MM.1S (cell line): ENCODE measurements at regions not wholly inside any gene's neighbourhood (a gene's known extent, or its start where the extent isn't known, plus 50 kb on each side); places are given as distances from the start of the nearest gene placed in this dataset.
"Not testable (repeated sequence)": the region's sequence is repeated elsewhere in the genome, so short reads cannot be mapped to it uniquely, and the experiment has no call there.

Source experiments
- DNase-seq: peaks from one replicate; pipeline ENCODE4 v3.0.0-alpha.2; 2015
- H2AFZ ChIP-seq: fragments of 300-600 bp; sonication (generic); 2 replicates; pipeline ENCODE4 v1.6.0; 2016; ENCODE audit warnings: antibody characterized with exemption, low read length
- H3F3A ChIP-seq: fragments of 300-600 bp; sonication (generic); 2 replicates; pipeline ENCODE4 v1.6.1; 2016; ENCODE audit warnings: mild to moderate bottlenecking, antibody characterized with exemption, low read length, moderate library complexity, mixed read lengths; ENCODE audit not compliant: insufficient read depth
- H3K27ac ChIP-seq: fragments of 300-600 bp; sonication (generic); 2 replicates; pipeline ENCODE4 v1.5.1; 2016; ENCODE audit warnings: mild to moderate bottlenecking, low read length
- H3K27me3 ChIP-seq: fragments of 300-600 bp; sonication (generic); replicated peaks from 2 replicates; pipeline ENCODE4 v1.6.0; 2016; ENCODE audit warnings: low read length; ENCODE audit not compliant: insufficient read depth
- H3K36me3 ChIP-seq: fragments of 300-600 bp; sonication (generic); replicated peaks from 2 replicates; pipeline ENCODE4 v1.6.1; 2016; ENCODE audit warnings: mild to moderate bottlenecking, low read length, mixed read lengths; ENCODE audit not compliant: insufficient read depth
- H3K4me1 ChIP-seq: fragments of 300-600 bp; sonication (generic); 2 replicates; pipeline ENCODE4 v1.6.1; 2016; ENCODE audit warnings: low read length, mixed read lengths
- H3K4me2 ChIP-seq: fragments of 300-600 bp; sonication (generic); 2 replicates; pipeline ENCODE4 v1.6.0; 2016; ENCODE audit warnings: low read depth, low read length
- H3K4me3 ChIP-seq: fragments of 300-600 bp; sonication (generic); 2 replicates; pipeline ENCODE4 v1.5.1; 2016; ENCODE audit warnings: low read length, mixed read lengths
- H3K79me2 ChIP-seq: fragments of 300-600 bp; sonication (generic); 2 replicates; pipeline ENCODE4 v1.6.1; 2016; ENCODE audit warnings: mixed run types, low read length, mixed read lengths
- H3K9ac ChIP-seq: fragments of 300-600 bp; sonication (generic); 2 replicates; pipeline ENCODE4 v1.6.1; 2016; ENCODE audit warnings: low read length, mixed read lengths
- H3K9me2 ChIP-seq: fragments of 300-600 bp; sonication (generic); replicated peaks from 2 replicates; pipeline ENCODE4 v1.6.1; 2016; ENCODE audit warnings: mild to moderate bottlenecking, low read length, mixed read lengths; ENCODE audit not compliant: insufficient read depth
- H3K9me3 ChIP-seq: fragments of 300-600 bp; sonication (generic); replicated peaks from 2 replicates; pipeline ENCODE4 v1.6.1; 2016; ENCODE audit warnings: mild to moderate bottlenecking, low read length, mixed read lengths; ENCODE audit not compliant: insufficient read depth
- H4K20me1 ChIP-seq: fragments of 300-600 bp; sonication (generic); 2 replicates; pipeline ENCODE4 v1.6.1; 2016; ENCODE audit warnings: mild to moderate bottlenecking, low read length, moderate library complexity, mixed read lengths; ENCODE audit not compliant: insufficient read depth
- EZH2 ChIP-seq: fragments of 300-600 bp; sonication (generic); optimal IDR thresholded peaks from 2 replicates; pipeline ENCODE3; 2017; ENCODE audit warnings: low read depth, mild to moderate bottlenecking, antibody characterized with exemption, low read length, mixed read lengths
- EZH2phosphoT487 ChIP-seq: fragments of 300-600 bp; sonication (generic); IDR thresholded peaks from 2 replicates; pipeline ENCODE4 v1.6.1; 2018; ENCODE audit warnings: antibody characterized with exemption, low read length
- TF ChIP-seq, protein P1 (sequence below): fragments of 300-600 bp; sonication (generic); IDR thresholded peaks from 2 replicates; pipeline ENCODE4 v1.5.1; 2016; ENCODE audit warnings: antibody characterized with exemption, low read length, mixed read lengths

DNA sequence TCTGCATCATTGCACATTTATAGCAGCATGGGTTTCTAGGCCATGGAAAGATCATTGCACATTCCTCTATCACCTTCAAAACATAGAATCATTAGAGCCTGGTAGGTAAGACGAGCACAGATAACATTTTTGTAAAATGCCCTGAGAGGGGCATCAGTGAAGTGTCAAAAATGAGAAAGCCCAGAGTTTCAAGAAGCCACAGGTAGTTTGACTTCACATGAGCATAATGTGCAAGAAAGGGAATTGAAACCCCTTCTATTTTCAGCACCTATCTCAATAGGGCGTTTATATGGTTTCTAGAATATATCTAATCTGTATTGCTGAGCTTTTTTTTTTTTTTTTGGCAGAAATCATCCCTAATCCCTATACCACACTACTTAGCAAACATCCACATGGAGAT is 2441.7 kb downstream of the ARAP2 start:
- H3K4me3 ChIP-seq: no peak overlapping the region
- H3K4me2 ChIP-seq: no peak overlapping the region
- H3F3A ChIP-seq: no peaks in the 10 kb centered on the region
- H3K79me2 ChIP-seq: no peaks in the 10 kb centered on the region
- no peaks in the 10 kb centered on the region for H3K36me3 ChIP-seq
- no peaks in the 10 kb centered on the region for H3K9me2 ChIP-seq
- H2AFZ ChIP-seq: no peak overlapping the region
- no peaks in the 10 kb centered on the region for H3K27me3 ChIP-seq
- no peak overlapping the region for H3K9ac ChIP-seq
- TF ChIP-seq, protein P1, sequence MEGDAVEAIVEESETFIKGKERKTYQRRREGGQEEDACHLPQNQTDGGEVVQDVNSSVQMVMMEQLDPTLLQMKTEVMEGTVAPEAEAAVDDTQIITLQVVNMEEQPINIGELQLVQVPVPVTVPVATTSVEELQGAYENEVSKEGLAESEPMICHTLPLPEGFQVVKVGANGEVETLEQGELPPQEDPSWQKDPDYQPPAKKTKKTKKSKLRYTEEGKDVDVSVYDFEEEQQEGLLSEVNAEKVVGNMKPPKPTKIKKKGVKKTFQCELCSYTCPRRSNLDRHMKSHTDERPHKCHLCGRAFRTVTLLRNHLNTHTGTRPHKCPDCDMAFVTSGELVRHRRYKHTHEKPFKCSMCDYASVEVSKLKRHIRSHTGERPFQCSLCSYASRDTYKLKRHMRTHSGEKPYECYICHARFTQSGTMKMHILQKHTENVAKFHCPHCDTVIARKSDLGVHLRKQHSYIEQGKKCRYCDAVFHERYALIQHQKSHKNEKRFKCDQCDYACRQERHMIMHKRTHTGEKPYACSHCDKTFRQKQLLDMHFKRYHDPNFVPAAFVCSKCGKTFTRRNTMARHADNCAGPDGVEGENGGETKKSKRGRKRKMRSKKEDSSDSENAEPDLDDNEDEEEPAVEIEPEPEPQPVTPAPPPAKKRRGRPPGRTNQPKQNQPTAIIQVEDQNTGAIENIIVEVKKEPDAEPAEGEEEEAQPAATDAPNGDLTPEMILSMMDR: peak; percentile 18
- no peak for TF ChIP-seq EZH2phosphoT487
- no peaks in the 10 kb centered on the region for H4K20me1 ChIP-seq
- H3K4me1 ChIP-seq: peaks cover 12% of the 10 kb centered on the region
- no peaks in the 10 kb centered on the region for H3K9me3 ChIP-seq
- peak; percentile 78 for DNase-seq
- H3K27ac ChIP-seq: no peak overlapping the region

DNA sequence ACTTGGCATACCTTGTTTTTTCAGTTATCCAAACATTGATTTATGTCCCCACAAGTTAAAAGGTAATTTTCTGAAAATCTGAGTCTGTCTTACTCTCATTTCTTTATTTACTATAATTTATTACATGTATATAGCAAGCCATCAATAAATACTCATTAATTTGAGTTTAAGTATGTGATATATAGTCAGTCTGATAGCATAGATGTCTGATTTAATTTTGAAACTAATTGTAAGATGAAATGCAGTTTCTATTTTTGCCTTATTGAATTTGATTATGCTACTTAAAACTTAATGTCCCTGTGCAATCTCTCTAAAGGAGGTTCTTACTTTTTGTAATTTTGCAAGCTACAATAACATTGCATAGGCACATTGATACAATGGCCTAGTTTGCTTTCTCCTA is 2418.6 kb downstream of the ARAP2 start:
- Histone ChIP-seq H3K36me3 (no peaks in the 10 kb centered on the region), H3K9ac (no peak overlapping the region), H3K79me2 (no peaks in the 10 kb centered on the region), H4K20me1 (no peaks in the 10 kb centered on the region), H3F3A (no peaks in the 10 kb centered on the region), H2AFZ (no peak overlapping the region), H3K4me3 (no peak overlapping the region), H3K4me2 (no peak overlapping the region), H3K4me1 (no peaks in the 10 kb centered on the region), H3K27ac (no peak overlapping the region), H3K9me3 (no peaks in the 10 kb centered on the region), H3K9me2 (no peaks in the 10 kb centered on the region), H3K27me3 (no peaks in the 10 kb centered on the region)
- no peak for DNase-seq
- TF ChIP-seq, protein P1: no peak
- TF ChIP-seq EZH2 (no peak), EZH2phosphoT487 (no peak)

DNA sequence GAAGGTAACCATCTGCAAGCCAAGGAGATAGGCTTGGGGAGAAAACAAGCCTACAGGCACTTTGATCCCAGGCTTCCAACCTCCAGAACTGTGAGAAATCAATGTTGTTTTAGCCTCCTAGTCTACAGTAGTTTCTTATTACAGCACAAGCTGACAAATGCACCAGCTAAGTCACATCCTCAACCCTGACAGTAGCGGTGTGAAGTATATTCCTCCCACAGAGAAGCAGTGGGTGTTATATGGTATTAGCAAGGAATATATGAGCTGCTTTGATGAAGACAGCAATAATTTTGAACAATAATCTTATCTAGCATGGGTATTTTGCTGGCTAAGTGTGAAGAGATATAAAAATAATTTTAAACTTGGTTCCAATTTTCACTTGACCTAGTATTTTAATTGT is 2415.0 kb downstream of the ARAP2 start:
- not testable (repeated sequence) for DNase-seq, H3K27me3 ChIP-seq, H3K9me2 ChIP-seq, H4K20me1 ChIP-seq, H3F3A ChIP-seq, H2AFZ ChIP-seq, H3K27ac ChIP-seq, H3K9ac ChIP-seq, H3K4me3 ChIP-seq, H3K36me3 ChIP-seq, H3K4me2 ChIP-seq, H3K9me3 ChIP-seq, H3K4me1 ChIP-seq, H3K79me2 ChIP-seq

DNA sequence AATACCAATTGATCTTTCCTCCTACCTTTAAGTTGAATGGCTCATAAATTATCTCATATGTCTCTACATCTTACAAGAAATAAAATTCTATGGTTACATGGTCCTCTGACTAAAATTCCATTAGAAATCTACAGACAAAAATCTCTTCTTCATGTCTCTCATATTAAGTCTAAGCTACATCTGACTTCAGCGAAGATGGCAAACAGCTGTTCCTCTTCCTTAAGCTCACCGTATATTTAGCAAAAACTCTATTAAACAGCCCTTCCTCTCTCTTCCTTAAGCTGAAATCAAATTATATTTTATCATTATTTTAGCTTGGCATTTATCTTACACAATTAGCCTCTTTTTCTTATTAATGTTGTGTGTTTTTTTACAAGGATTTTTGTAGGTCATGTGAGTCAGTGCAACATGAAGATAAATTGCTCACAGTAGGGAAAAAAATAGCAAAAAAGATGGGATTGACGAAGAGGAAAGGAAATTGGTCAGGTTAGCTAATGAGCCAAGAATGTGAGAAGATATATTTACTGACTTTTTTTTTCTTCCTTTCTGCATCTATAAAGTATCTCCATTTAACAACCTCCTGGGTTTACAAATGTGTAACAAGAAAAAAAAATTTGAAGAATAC is 2412.8 kb downstream of the ARAP2 start:
- H2AFZ ChIP-seq: no peak overlapping the region
- no peak overlapping the region for H3K27ac ChIP-seq
- H4K20me1 ChIP-seq: no peaks in the 10 kb centered on the region
- H3K9me3 ChIP-seq: no peaks in the 10 kb centered on the region
- H3K79me2 ChIP-seq: no peaks in the 10 kb centered on the region
- H3K9ac ChIP-seq: no peak overlapping the region
- H3K4me1 ChIP-seq: no peaks in the 10 kb centered on the region
- no peak overlapping the region for H3K4me2 ChIP-seq
- no peaks in the 10 kb centered on the region for H3K36me3 ChIP-seq
- H3K4me3 ChIP-seq: no peak overlapping the region
- no peaks in the 10 kb centered on the region for H3F3A ChIP-seq
- no peaks in the 10 kb centered on the region for H3K27me3 ChIP-seq
- no peaks in the 10 kb centered on the region for H3K9me2 ChIP-seq
- TF ChIP-seq EZH2 (no peak), EZH2phosphoT487 (no peak)
- TF ChIP-seq, protein P1: no peak
- no peak for DNase-seq

DNA sequence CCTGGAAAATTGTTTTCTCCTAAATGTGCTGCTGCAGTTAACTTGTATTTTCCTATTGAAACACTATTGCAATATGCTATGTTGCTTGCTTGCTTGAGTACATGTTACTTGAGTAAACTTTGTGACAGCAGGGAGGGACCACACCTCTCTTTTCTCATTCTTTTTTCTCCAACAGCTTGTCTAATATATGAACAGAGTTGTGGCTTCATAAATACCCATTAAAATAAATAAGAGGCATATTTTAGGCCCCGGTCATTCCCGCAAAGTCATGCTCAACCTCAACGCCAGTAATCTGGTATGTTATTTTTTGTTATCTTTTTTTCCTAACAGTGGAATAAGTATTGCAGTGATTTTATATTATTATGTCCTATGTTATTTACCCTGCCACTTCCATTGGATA is 2408.6 kb downstream of the ARAP2 start:
- not testable (repeated sequence) for H3K4me1 ChIP-seq, H3K36me3 ChIP-seq, DNase-seq, H3K9ac ChIP-seq, H3K4me2 ChIP-seq, H2AFZ ChIP-seq, H3K79me2 ChIP-seq, H3F3A ChIP-seq, H3K9me2 ChIP-seq, H3K9me3 ChIP-seq, H3K4me3 ChIP-seq, H3K27me3 ChIP-seq, H3K27ac ChIP-seq, H4K20me1 ChIP-seq
